Neural cell (in vitro differentiated cells): ENCODE measurements at regions not wholly inside any gene's neighbourhood (a gene's known extent, or its start where the extent isn't known, plus 50 kb on each side); places are given as distances from the start of the nearest gene placed in this dataset.

ENCODE experiments used
- H2AFZ ChIP-seq: fragments of 200-600, 300-800 bp; sonication (generic), shearing (Covaris generic); 2 replicates; pipeline ENCODE4 v1.6.0; 2014; ENCODE audit warnings: low read depth, mild to moderate bottlenecking, antibody characterized with exemption, low read length, moderate library complexity
- H3F3A ChIP-seq: fragments of 200-600 bp; shearing (Covaris generic); 2 replicates; pipeline ENCODE4 v1.6.1; 2016; ENCODE audit warnings: mild to moderate bottlenecking, moderate library complexity, mixed read lengths, antibody characterized with exemption, low read length; ENCODE audit not compliant: insufficient read depth, poor library complexity, severe bottlenecking
- H3K27ac ChIP-seq: fragments of 200-600, 300-800 bp; sonication (generic), shearing (Covaris generic); 2 replicates; pipeline ENCODE4 v1.5.1; 2014; ENCODE audit warnings: mild to moderate bottlenecking, low read length, moderate library complexity
- H3K27me3 ChIP-seq: fragments of 300-800, 200-600 bp; sonication (generic), shearing (Covaris generic); 2 replicates; pipeline ENCODE4 v1.6.0; 2014; ENCODE audit warnings: mild to moderate bottlenecking, low read depth, low read length, moderate library complexity; ENCODE audit not compliant: insufficient read depth
- H3K36me3 ChIP-seq: fragments of 300-800, 200-600 bp; sonication (generic), shearing (Covaris generic); 2 replicates; pipeline ENCODE4 v1.5.1; 2014; ENCODE audit warnings: mild to moderate bottlenecking, antibody characterized with exemption, low read length, moderate library complexity; ENCODE audit not compliant: insufficient read depth
- H3K4me2 ChIP-seq: fragments of 300-800, 200-600 bp; sonication (generic), shearing (Covaris generic); 2 replicates; pipeline ENCODE4 v1.6.0; 2014; ENCODE audit warnings: mild to moderate bottlenecking, low read length
- H3K4me3 ChIP-seq: fragments of 300-800, 200-600 bp; sonication (generic), shearing (Covaris generic); 2 replicates; pipeline ENCODE4 v1.5.1; 2014; ENCODE audit warnings: mild to moderate bottlenecking, low read length, moderate library complexity
- H3K79me2 ChIP-seq: fragments of 200-600 bp; shearing (Covaris generic); replicated peaks from 2 replicates; pipeline ENCODE4 v1.6.0; 2014; ENCODE audit warnings: mild to moderate bottlenecking, low read length, moderate library complexity; ENCODE audit not compliant: insufficient read depth
- H3K9ac ChIP-seq: fragments of 300-800, 200-600 bp; sonication (generic), shearing (Covaris generic); 2 replicates; pipeline ENCODE4 v1.6.1; 2016; ENCODE audit warnings: mild to moderate bottlenecking, low read length, mixed read lengths
- H3K9me2 ChIP-seq: fragments of 200-600 bp; shearing (Covaris generic); 2 replicates; pipeline ENCODE4 v1.6.1; 2016; ENCODE audit warnings: mild to moderate bottlenecking, low read length, mixed read lengths; ENCODE audit not compliant: insufficient read depth
- H3K9me3 ChIP-seq: fragments of 200-600, 300-800 bp; sonication (generic), shearing (Covaris generic); 2 replicates; pipeline ENCODE4 v1.6.1; 2016; ENCODE audit warnings: mild to moderate bottlenecking, mixed run types, low read length, moderate library complexity, mixed read lengths
- H4K20me1 ChIP-seq: fragments of 200-600 bp; shearing (Covaris generic); 2 replicates; pipeline ENCODE4 v1.6.1; 2016; ENCODE audit warnings: mild to moderate bottlenecking, mixed run types; ENCODE audit not compliant: insufficient read depth
- CTCF ChIP-seq: fragments of 450-650 bp; IDR thresholded peaks from 2 replicates; pipeline ENCODE4 v1.5.1; 2014; ENCODE audit warnings: antibody characterized with exemption, mild to moderate bottlenecking, moderate library complexity; ENCODE audit not compliant: poor library complexity, severe bottlenecking
- EP300 ChIP-seq: fragments of 450-650 bp; conservative IDR thresholded peaks from 2 replicates; pipeline ENCODE4 v1.6.1; 2014; ENCODE audit warnings: antibody characterized with exemption, mild to moderate bottlenecking, moderate library complexity; ENCODE audit not compliant: poor library complexity, severe bottlenecking
- EZH2 ChIP-seq: fragments of 200-600, 300-800 bp; shearing (Covaris generic), sonication (generic); IDR thresholded peaks from 2 replicates; pipeline ENCODE4 v1.6.1; 2014; ENCODE audit warnings: antibody characterized with exemption, low read length, borderline replicate concordance, mild to moderate bottlenecking; ENCODE audit not compliant: insufficient read depth, poor library complexity, severe bottlenecking
- MXI1 ChIP-seq: fragments of 450-650 bp; conservative IDR thresholded peaks from 2 replicates; pipeline ENCODE4 v1.6.1; 2014; ENCODE audit warnings: antibody characterized with exemption, mild to moderate bottlenecking; ENCODE audit not compliant: poor library complexity, severe bottlenecking
- POLR2AphosphoS5 ChIP-seq: IDR thresholded peaks from 2 replicates; pipeline ENCODE4 v1.6.1; 2012
- RAD21 ChIP-seq: fragments of 450-650 bp; conservative IDR thresholded peaks from 2 replicates; pipeline ENCODE4 v1.6.1; 2014; ENCODE audit warnings: antibody characterized with exemption, mild to moderate bottlenecking, moderate library complexity
- REST ChIP-seq: IDR thresholded peaks from 2 replicates; pipeline ENCODE4 v1.6.1; 2012; ENCODE audit warnings: borderline replicate concordance
- SMC3 ChIP-seq: fragments of 450-650 bp; conservative IDR thresholded peaks from 2 replicates; pipeline ENCODE4 v1.6.1; 2014; ENCODE audit warnings: antibody characterized with exemption, mild to moderate bottlenecking, moderate library complexity; ENCODE audit not compliant: poor library complexity
- TAF1 ChIP-seq: IDR thresholded peaks from 2 replicates; pipeline ENCODE4 v1.6.1; 2012; ENCODE audit warnings: low read depth

- Histone ChIP-seq H3K79me2 (no peaks in the 10 kb centered on the region), H3K4me3 (no peak overlapping the region), H3K27me3 (no peaks in the 10 kb centered on the region), H3F3A (no peaks in the 10 kb centered on the region), H3K9ac (no peak overlapping the region), H2AFZ (no peak overlapping the region), H3K9me3 (peaks cover 4% of the 10 kb centered on the region), H3K9me2 (no peaks in the 10 kb centered on the region), H4K20me1 (no peaks in the 10 kb centered on the region), H3K27ac (no peak overlapping the region), H3K36me3 (no peaks in the 10 kb centered on the region), H3K4me2 (no peak overlapping the region)
- TF ChIP-seq RAD21: no peak
- no peak for TF ChIP-seq MXI1
- no peak for TF ChIP-seq EZH2
- no peak for TF ChIP-seq REST
- no peak for TF ChIP-seq CTCF
- no peak for TF ChIP-seq TAF1
- no peak for TF ChIP-seq EP300
- no peak for TF ChIP-seq POLR2AphosphoS5
- TF ChIP-seq SMC3: no peak
Measured at GRCh38 chr9:108142504-108143201, 653.1 kb upstream of the KLF4 start.

GRCh38 chr9:108142142-108142503, 652.6 kb upstream of the KLF4 start:
- no peak overlapping the region for H2AFZ ChIP-seq

More at GRCh38 chr9:108142142-108142503, 652.6 kb upstream of the KLF4 start:
- no peak overlapping the region for H3K27ac ChIP-seq
- peaks cover 4% of the 10 kb centered on the region for H3K9me3 ChIP-seq
- no peak overlapping the region for H3K9ac ChIP-seq
- H3K79me2 ChIP-seq: no peaks in the 10 kb centered on the region
- H3K4me2 ChIP-seq: no peak overlapping the region
- no peak for TF ChIP-seq REST
- TF ChIP-seq TAF1: no peak
- TF ChIP-seq CTCF: no peak
- TF ChIP-seq SMC3: no peak
- no peak for TF ChIP-seq RAD21
- TF ChIP-seq EP300: no peak
- no peak for TF ChIP-seq POLR2AphosphoS5
- TF ChIP-seq MXI1: no peak
- no peak for TF ChIP-seq EZH2
- H3F3A ChIP-seq: no peaks in the 10 kb centered on the region
- no peaks in the 10 kb centered on the region for H3K36me3 ChIP-seq
- H3K27me3 ChIP-seq: no peaks in the 10 kb centered on the region
- no peaks in the 10 kb centered on the region for H3K9me2 ChIP-seq
- no peaks in the 10 kb centered on the region for H4K20me1 ChIP-seq
- no peak overlapping the region for H3K4me3 ChIP-seq
